Heart left ventricle (tissue), 13 donors: ENCODE measurements at regions not wholly inside any gene's neighbourhood (a gene's known extent, or its start where the extent isn't known, plus 50 kb on each side); places are given as distances from the start of the nearest gene placed in this dataset.

Experiments
- POLR2A ChIP-seq, 2 donors: fragments of 450-650 bp; IDR thresholded peaks; one replicate each; pipeline ENCODE4 v1.6.1; 2017; ENCODE audit warnings: antibody characterized with exemption in 2 of 2, mild to moderate bottlenecking in 2 of 2, moderate library complexity in 2 of 2
- TF ChIP-seq, protein P1 (sequence below), 12 donors: fragments of 200-600 bp; sonication (generic) in 4 of 12; IDR thresholded peaks; one replicate each; pipeline versions ENCODE4 v1.5.0 to v1.8.0; 2018 to 2022; ENCODE audit warnings: antibody characterized with exemption in 12 of 12, mild to moderate bottlenecking in 5 of 12
- donor health status: ischemic (EF 13 %, LVEDD 7.1; RV severe dilation, severe dysfunction).
- donor health status: DM: no; HTN: yes; CAD: no.
- donor health status: DM: no; HTN: no; CAD: no.
- donor health status: ischemic (EF 25% LVEDD 6.9; RV normal size, moderate dysfunction).
- donor health status: ischemic (EF 25% LVEDD 5.7; RV mildly dilated, moderate dysfunction).
- donor health status: ischemic (EF 35%, LVEDD 5.7; RV mildly dilated, moderate dysfunction).
- donor health status: nonischemic (EF 11% LVEDD 7.7; RV severe dilation, severe dysfunction).
- donor health status: DM: yes; HTN: yes; CAD: no.
- donor health status: PGD.
- donor health status: ischemic (EF 29% LVEDD 5.4; RV normal size, mild dysfunction).
- donor health status: nonischemic (EF 23%, LVEDD 6.1; RV moderate dilation, normal function).

DNA sequence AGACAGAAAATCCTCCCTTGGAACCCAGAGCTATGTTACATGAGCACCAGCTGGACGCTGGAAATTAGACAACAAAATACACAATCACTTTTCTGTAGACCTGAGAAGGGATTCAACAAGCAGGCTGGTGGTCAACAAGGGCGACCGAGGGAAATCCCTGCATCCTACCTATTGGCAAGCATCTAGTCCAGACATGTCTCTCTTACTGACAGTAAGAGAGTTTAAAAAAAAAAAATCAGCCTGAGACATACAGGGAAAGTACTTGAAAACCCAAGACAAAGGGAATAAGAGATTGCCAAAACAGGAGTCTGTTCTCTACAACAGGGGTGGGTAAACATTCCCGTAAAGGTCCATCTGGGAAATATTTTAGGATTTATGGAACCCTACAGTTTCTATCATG is 108.0 kb downstream of the KDR start:
- TF ChIP-seq POLR2A (IDR thresholded peaks at IDR 0.05) = no peak
- TF ChIP-seq, protein P1, sequence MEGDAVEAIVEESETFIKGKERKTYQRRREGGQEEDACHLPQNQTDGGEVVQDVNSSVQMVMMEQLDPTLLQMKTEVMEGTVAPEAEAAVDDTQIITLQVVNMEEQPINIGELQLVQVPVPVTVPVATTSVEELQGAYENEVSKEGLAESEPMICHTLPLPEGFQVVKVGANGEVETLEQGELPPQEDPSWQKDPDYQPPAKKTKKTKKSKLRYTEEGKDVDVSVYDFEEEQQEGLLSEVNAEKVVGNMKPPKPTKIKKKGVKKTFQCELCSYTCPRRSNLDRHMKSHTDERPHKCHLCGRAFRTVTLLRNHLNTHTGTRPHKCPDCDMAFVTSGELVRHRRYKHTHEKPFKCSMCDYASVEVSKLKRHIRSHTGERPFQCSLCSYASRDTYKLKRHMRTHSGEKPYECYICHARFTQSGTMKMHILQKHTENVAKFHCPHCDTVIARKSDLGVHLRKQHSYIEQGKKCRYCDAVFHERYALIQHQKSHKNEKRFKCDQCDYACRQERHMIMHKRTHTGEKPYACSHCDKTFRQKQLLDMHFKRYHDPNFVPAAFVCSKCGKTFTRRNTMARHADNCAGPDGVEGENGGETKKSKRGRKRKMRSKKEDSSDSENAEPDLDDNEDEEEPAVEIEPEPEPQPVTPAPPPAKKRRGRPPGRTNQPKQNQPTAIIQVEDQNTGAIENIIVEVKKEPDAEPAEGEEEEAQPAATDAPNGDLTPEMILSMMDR (IDR thresholded peaks at IDR 0.05) = no peak
